ENCODE measurements at regions not wholly inside any gene's neighbourhood (a gene's known extent, or its start where the extent isn't known, plus 50 kb on each side); places are given as distances from the start of the nearest gene placed in this dataset.
"Not testable (repeated sequence)": the region's sequence is repeated elsewhere in the genome, so short reads cannot be mapped to it uniquely, and the experiment has no call there.

GRCh38 chr5:67639976-67640375 lies 443.4 kb upstream of the CD180 start:
- DNase-seq: no peak

DNA sequence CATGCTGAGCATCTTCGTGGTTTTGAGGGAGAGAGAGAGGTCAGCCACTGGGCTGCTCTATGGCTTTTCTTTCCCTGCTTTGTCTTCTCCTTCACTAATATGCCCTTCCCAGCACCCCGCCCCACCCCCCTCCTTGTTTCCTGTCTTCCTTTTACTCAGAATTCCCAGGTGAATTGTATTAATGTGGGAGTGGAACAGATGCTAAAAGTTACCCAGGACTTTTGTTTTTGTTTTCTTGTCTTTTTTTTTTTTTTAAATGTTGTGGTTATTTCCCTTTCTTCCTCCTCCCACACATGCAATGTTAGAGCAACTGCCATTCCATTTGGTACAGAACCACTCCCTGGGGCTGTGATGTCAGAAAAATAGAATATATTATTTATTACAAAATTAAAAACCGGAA lies 442.7 kb upstream of the CD180 start:
- no peak for DNase-seq
- ATAC-seq: no peak

More at GRCh38 chr5:67639976-67640375, 443.4 kb upstream of the CD180 start:
- no peak for ATAC-seq

DNA sequence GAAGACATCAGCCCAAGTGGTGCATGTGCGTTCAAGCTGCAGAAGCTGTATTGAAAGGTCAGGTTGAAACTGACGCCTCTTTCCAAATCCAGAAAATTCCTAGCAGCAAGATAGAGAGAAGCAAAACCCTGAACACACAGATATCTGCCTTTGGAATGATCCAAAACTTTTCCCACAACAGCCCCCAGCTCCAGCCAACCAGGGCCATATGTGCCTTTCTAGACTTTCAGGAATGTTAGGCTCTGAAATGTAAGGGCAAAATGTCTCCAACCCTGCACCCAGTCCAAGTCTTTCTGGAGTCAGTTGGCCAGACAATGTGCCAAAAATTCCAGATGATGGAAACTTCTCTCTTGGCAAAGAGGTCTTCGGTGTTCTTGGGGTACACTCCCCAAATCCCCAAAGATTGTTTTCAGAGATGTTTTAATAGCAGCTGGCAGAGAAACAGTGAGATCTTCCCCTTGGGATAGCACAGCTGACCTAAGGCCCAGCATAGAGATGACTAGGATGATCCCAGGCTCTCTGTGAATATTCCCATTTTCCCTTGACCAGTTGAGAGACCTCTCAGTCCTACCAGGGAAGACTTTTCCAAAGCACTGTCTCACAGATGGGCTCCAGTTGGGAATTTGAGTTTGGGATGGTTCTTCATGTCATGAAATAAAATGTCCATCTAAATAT lies 440.4 kb upstream of the CD180 start:
- ATAC-seq (no peak), DNase-seq (no peak)

DNA sequence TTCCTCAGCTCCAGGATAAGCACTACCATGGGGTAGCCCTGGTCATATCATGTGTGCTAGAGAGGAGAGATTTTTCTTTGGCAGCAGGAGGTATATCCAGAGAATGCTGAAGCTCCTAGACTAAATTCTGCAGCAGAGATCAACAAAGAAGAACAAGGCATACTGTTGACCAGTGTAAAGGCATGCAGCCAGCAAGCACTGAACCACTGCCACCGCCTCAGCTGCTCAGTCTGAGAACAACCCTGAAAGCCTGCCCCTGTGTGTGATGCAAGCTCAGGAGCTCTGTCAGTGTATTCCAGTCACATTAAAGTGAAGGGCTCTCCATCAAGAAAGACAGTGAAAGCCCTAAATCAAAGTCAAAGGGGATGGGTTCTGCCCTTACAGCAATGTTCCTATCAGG lies 439.5 kb upstream of the CD180 start:
- no peak for ATAC-seq
- DNase-seq: no peak

DNA sequence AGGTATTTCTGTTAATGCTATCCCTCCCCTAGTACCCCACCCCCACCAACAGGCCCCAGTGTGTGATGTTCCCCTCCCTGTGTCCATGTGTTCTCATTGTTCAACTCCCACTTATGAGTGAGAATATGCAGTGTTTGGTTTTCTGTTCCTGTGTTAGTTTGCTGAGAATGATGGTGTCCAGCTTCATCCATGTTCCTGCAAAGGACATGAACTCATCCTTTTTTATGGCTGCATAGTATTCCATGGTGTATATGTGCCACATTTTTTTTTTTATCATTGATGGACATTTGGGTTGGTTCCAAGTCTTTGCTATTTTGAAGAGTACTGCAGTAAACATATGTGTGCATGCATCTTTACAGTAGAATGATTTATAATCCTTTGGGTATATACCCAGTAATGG lies 430.5 kb upstream of the CD180 start:
- not testable (repeated sequence) for DNase-seq, ATAC-seq

- DNase-seq: no peak
- ATAC-seq: no peak
Observed at GRCh38 chr5:67623078-67623477, 426.5 kb upstream of the CD180 start.

- DNase-seq (no peak), ATAC-seq (no peak)
Observed at GRCh38 chr5:67620424-67621397, 424.1 kb upstream of the CD180 start.

- no peak for DNase-seq
- no peak for ATAC-seq
Observed at GRCh38 chr5:67619636-67620035, 423.0 kb upstream of the CD180 start.

- no peak for ATAC-seq
- DNase-seq: no peak
Observed at GRCh38 chr5:67619235-67619634, 422.6 kb upstream of the CD180 start.

DNA sequence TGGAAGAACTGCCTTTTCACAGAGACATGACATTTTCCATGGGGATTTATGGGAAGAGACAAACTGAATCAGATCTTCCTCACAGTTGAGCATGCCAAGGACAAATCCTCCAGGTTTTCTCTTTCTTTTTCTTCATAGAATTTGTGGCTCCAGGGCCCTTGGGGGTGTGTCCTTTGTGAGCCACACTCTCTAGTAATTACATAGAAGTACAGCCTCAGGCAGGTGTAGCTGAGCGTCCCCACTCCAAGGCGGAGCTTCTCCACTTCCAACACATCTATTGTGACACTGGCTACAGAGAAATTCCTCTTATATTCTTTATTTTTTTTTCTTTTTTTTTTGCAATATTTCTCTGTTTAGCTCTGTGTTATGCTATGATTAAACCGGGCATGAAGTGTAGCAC lies 420.5 kb upstream of the CD180 start:
- ATAC-seq (no peak), DNase-seq (no peak)

DNA sequence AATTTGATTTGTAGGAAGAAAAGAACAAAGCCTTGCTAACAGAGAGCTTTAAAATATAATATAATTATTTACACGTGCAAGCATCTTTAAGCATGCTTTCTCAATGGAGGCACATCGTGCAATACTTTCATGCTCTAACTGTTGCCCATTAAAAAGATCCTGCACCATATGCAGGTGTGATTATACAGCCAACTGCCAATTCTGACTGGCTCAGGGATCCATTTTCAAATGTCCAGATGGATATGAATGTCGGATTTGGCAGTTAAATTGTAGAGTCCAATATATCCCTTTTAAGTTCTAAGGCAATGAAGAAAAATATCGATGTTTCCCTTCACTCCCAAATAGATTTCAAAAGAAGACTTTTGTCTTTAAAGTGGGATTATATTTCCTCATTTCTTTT lies 416.4 kb upstream of the CD180 start:
- ATAC-seq (no peak), DNase-seq (no peak)

- ATAC-seq: no peak
- DNase-seq: no peak
Observed at GRCh38 chr5:67610186-67610912, 413.8 kb upstream of the CD180 start.

- DNase-seq (no peak), ATAC-seq (no peak)
Observed at GRCh38 chr5:67607958-67608357, 411.4 kb upstream of the CD180 start.

DNA sequence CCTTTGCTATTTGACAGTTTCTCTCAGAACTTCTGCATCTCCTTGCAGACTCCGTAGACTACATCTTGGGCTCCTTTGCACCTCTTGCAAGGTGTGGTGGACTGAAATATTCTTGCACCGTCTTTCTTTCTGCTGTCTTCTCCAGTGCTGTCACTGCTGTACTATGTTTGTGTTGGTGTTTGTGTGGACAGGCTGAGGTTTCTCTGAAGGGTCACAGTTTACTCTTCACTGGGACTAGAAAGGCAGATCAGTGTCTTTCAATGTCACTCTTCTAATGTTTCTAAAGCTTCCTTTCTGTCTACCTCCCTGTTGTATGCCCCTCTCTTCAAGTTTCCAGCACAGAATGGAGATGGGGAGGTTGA lies 410.0 kb upstream of the CD180 start:
- no peak for ATAC-seq
- no peak for DNase-seq

DNA sequence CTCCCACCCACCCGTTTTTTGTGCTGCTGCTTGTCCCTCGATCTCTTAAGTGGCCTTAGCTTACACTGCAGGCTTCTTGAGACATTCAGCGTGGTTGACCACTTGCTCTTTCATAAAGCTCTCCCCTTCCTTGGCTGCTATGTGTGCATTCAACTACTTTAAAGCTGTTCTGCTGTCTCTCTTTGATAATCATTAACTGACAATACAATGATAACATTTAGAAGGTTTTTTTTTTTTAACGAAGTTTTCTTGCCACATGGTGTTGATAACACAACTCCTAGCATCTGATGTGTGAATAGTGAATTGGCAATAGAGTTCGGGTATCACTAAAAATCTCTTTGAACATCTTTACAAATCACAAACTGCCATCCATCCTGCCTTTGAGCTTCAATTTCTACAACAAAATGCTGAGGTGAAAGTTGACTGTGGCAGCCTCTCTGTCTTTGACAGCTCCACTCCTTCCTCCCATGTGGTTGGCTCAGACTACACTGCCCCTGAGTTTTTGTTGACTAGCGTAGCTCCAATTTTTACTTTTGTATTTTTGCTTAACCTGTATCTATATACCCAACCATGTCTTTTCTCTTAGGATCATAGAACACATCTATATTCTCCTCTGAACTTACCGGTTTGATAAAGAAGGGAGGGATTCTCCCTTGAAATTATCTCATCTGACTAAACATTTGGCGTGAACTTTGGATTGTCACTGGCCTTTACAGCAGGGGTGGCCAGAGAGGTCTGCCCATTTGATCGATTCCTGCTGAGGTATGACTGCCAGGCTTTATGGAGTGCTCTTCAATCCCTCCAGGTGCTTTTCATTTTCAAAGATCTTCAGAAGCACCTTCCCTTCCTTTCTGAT lies 409.4 kb upstream of the CD180 start:
- DNase-seq (no peak), ATAC-seq (no peak)

DNA sequence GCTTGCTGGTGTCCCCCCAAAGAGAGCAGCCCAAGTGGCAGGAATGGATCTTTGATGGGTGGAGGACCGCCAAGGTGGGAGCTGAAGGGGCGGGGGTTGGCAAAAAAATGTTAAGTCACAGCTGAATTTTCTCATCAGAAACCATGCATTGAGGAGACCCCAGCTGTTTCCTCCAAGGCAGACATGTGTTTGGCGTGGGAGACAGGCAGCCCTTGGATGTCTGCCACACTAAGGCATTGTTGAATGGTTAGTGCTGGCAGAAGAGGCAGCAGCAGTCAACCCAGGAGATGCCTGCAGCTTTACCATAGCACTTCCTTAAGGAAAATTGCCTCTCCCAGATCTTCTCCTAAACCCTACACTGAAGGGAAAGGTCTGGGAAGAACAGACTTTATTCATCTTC lies 394.9 kb upstream of the CD180 start:
- ATAC-seq: no peak
- DNase-seq: no peak

GRCh38 chr5:67588389-67588788 lies 391.8 kb upstream of the CD180 start:
- peak; percentile 14 for ATAC-seq
- no peak for DNase-seq

- ATAC-seq: peak; percentile 59
- DNase-seq: no peak
Observed at GRCh38 chr5:67581203-67581602, 384.6 kb upstream of the CD180 start.

DNA sequence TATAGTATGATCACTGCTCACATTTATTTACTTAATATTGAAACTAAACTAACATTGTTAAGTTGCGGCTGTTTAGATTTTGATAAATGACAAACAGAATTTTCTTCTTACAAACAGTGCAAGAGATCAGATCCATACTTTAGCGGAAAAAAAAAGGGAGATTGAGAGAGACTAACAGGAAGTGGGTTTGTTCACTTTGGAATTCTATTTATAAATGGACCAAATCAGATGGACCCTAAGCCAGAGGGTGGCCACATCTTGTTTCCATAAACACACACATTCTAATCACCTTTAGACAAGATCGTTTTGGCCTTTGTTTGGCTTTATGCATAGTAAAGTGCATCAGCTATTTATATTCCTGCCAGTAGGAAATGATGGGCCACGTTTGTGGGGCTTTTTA lies 381.4 kb upstream of the CD180 start:
- ATAC-seq (no peak), DNase-seq (no peak)

- ATAC-seq (no peak), DNase-seq (no peak)
Observed at GRCh38 chr5:67577424-67577823, 380.8 kb upstream of the CD180 start.

DNA sequence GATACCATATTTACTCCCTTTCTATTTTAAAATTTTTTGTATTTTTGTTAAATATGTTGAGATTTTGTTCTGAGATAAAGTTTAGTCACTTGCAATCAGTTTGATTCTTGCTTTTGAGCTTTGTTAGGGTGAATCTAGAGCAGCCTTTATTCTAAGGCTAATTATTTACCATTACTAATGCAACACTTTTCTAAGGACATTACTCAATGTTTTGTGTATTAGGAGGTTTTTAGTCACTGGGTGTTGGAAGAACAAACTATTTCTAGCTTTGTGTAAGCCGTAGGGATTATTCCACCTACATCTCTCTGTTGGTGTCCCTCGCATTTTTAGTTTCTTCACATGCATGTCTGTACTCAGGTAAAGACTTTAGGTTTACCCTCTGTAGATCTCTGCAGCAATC lies 379.5 kb upstream of the CD180 start:
- DNase-seq (no peak), ATAC-seq (no peak)

- DNase-seq: no peak
- no peak for ATAC-seq
Observed at GRCh38 chr5:67575087-67575486, 378.5 kb upstream of the CD180 start.

All from stimulated activated naive CD8-positive, alpha-beta T cell treated with anti-CD3 and anti-CD28 coated beads, Interleukin-15, Interleukin-2, amounts not matched to agents 100 U/mL and 50 U/mL, for 24 hours (primary cell).